ENCODE measurements at regions not wholly inside any gene's neighbourhood (a gene's known extent, or its start where the extent isn't known, plus 50 kb on each side); places are given as distances from the start of the nearest gene placed in this dataset.

DNA sequence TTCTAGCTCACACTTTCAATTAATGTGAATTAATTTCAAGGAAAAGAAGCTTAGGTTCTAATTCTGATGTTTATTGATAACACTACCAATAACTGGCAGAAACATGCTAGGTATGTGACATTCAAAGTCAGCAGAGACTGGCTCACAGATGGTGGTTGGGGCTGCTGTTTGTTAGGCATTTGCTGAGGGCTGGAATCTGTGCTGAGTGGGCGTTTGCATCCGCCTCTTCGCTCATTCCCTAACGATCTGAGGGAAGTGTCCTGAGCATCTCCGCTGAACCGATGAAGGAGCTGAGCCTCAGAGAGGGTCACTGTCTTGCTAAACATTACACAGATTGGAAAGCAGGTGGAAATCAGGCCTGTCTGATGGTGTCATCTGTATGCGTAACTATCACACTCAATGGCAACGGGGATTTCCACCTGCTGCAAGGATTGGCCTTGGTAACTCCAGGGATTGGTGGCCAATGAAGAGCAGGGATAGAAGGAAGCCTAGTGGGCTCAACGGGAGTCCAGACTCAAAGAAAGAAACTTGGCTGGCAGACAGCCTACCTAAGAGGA, 338.9 kb downstream of the TEX29 start:
- TF ChIP-seq, protein P1, sequence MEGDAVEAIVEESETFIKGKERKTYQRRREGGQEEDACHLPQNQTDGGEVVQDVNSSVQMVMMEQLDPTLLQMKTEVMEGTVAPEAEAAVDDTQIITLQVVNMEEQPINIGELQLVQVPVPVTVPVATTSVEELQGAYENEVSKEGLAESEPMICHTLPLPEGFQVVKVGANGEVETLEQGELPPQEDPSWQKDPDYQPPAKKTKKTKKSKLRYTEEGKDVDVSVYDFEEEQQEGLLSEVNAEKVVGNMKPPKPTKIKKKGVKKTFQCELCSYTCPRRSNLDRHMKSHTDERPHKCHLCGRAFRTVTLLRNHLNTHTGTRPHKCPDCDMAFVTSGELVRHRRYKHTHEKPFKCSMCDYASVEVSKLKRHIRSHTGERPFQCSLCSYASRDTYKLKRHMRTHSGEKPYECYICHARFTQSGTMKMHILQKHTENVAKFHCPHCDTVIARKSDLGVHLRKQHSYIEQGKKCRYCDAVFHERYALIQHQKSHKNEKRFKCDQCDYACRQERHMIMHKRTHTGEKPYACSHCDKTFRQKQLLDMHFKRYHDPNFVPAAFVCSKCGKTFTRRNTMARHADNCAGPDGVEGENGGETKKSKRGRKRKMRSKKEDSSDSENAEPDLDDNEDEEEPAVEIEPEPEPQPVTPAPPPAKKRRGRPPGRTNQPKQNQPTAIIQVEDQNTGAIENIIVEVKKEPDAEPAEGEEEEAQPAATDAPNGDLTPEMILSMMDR (IDR thresholded peaks at IDR 0.05) = no peak
- TF ChIP-seq EZH2 (IDR thresholded peaks at IDR 0.05) (no peak), EZH2phosphoT487 (IDR thresholded peaks at IDR 0.05) (no peak)
